PC-9 (cell line): ENCODE measurements at regions not wholly inside any gene's neighbourhood (a gene's known extent, or its start where the extent isn't known, plus 50 kb on each side); places are given as distances from the start of the nearest gene placed in this dataset.

Experiments used
- BruUV-seq: library from RNA; stranded (reverse); fragments of 400-500 nt; replicated peaks from 2 replicates; lab custom pipeline; 2021; lab: Mats Ljungman, UMichigan
- CTCF ChIA-PET: fragments of 300-600 bp; sonication (Branson Sonifier 250); formaldehyde crosslinking; loops from one replicate; lab custom pipeline; 2022; ENCODE audit warnings: antibody characterized with exemption; lab: Charles Lee
- POLR2A ChIA-PET: fragments of 300-600 bp; sonication (Branson Sonifier 250); formaldehyde crosslinking; loops from one replicate; lab custom pipeline; 2022; ENCODE audit warnings: antibody characterized with exemption; ENCODE audit not compliant: unreplicated experiment; lab: Charles Lee
- DNase-seq, 2 experiments: peaks; one replicate each; pipeline versions ENCODE4 v3.0.0 to v3.0.0-alpha.2; 2015 to 2022; ENCODE audit warnings: mixed read lengths in 1 of 2
- H2AFZ ChIP-seq: fragments of 200-600 bp; sonication (generic); 2 replicates; pipeline ENCODE4 v1.8.1; 2017; ENCODE audit warnings: antibody characterized with exemption
- H3F3A ChIP-seq: fragments of 200-600 bp; sonication (generic); 2 replicates; pipeline ENCODE4 v1.8.1; 2017; ENCODE audit warnings: antibody characterized with exemption, mild to moderate bottlenecking, low read depth; ENCODE audit not compliant: insufficient read depth
- H3K27ac ChIP-seq: fragments of 200-600 bp; sonication (generic); 2 replicates; pipeline ENCODE4 v1.6.1; 2016; ENCODE audit warnings: mixed run types
- H3K27me3 ChIP-seq: fragments of 200-600 bp; sonication (generic); 2 replicates; pipeline ENCODE4 v1.6.1; 2016; ENCODE audit warnings: low read depth, mixed run types; ENCODE audit not compliant: insufficient read depth
- H3K36me3 ChIP-seq: fragments of 200-600 bp; sonication (generic); 2 replicates; pipeline ENCODE4 v1.6.1; 2016; ENCODE audit warnings: low read depth, mixed run types
- H3K4me1 ChIP-seq: fragments of 200-600 bp; sonication (generic); replicated peaks from 2 replicates; pipeline ENCODE4 v1.6.1; 2016; ENCODE audit warnings: mixed run types; ENCODE audit not compliant: insufficient read depth
- H3K4me2 ChIP-seq: fragments of 200-600 bp; sonication (generic); 2 replicates; pipeline ENCODE4 v1.6.1; 2017; ENCODE audit warnings: mixed run types
- H3K4me3 ChIP-seq: fragments of 200-600 bp; sonication (generic); 2 replicates; pipeline ENCODE4 v1.6.1; 2016; ENCODE audit warnings: mixed run types
- H3K79me2 ChIP-seq: fragments of 200-600 bp; sonication (generic); 2 replicates; pipeline ENCODE4 v1.6.1; 2017; ENCODE audit warnings: low read depth, mixed run types
- H3K9me2 ChIP-seq: fragments of 200-600 bp; sonication (generic); 2 replicates; pipeline ENCODE4 v1.8.1; 2017; ENCODE audit warnings: mild to moderate bottlenecking; ENCODE audit not compliant: insufficient read depth
- H3K9me3 ChIP-seq: fragments of 200-600 bp; sonication (generic); 2 replicates; pipeline ENCODE4 v1.8.1; 2016; ENCODE audit warnings: low read depth; ENCODE audit not compliant: insufficient read depth
- H4K20me1 ChIP-seq: fragments of 200-600 bp; sonication (generic); 2 replicates; pipeline ENCODE4 v1.8.1; 2017; ENCODE audit not compliant: insufficient read depth
- CTCF ChIP-seq: fragments of 200-600 bp; sonication (generic); conservative IDR thresholded peaks from 2 replicates; pipeline ENCODE4 v1.6.1; 2017; ENCODE audit warnings: mixed run types, antibody characterized with exemption, mild to moderate bottlenecking, moderate library complexity
- EZH2 ChIP-seq: fragments of 200-600 bp; sonication (generic); IDR thresholded peaks from 2 replicates; pipeline ENCODE4 v1.8.0; 2017; ENCODE audit warnings: antibody characterized with exemption, low read depth
- intact Hi-C: fragments of 100-400 bp; cut with micrococcal nuclease; formaldehyde crosslinking; loops from one replicate; pipeline ENCODE4 v1.10.0; 2022; ENCODE audit not compliant: unreplicated experiment

- TF ChIP-seq CTCF: no peak
- TF ChIP-seq EZH2: no peak
- no peaks in the 10 kb centered on the region for H3K36me3 ChIP-seq
- H3K4me1 ChIP-seq: peaks cover 20% of the 10 kb centered on the region
- no peak overlapping the region for H3K27ac ChIP-seq
- H3K27me3 ChIP-seq: no peaks in the 10 kb centered on the region
- no peaks in the 10 kb centered on the region for H3K9me3 ChIP-seq
- no TSS peak for BruUV-seq
- POLR2A ChIA-PET: interaction anchor here (0.6 kb wide), 1 partner anchor 30 kb away, joined by 4 read pairs; no protein-coding TSS in a partner anchor
- H2AFZ ChIP-seq: peak overlapping the region; percentile 58; the same call in 1 of the 2 replicates
- intact Hi-C loops: no loop called here
- H3K4me3 ChIP-seq: no peak overlapping the region
- H3K4me2 ChIP-seq: no peak overlapping the region
- no peaks in the 10 kb centered on the region for H4K20me1 ChIP-seq
- H3K79me2 ChIP-seq: no peaks in the 10 kb centered on the region
- H3K9me2 ChIP-seq: no peaks in the 10 kb centered on the region
- CTCF ChIA-PET: no interaction called here
- DNase-seq: no peak
- H3F3A ChIP-seq: no peaks in the 10 kb centered on the region
Observed at GRCh38 chr4:104749062-104749461, 254.4 kb upstream of the CXXC4 start.

GRCh38 chr4:104750008-104750407 lies 255.3 kb upstream of the CXXC4 start:
- Histone ChIP-seq H3K4me1 (peaks cover 20% of the 10 kb centered on the region), H3K4me2 (no peak overlapping the region), H3K27me3 (no peaks in the 10 kb centered on the region), H3K79me2 (no peaks in the 10 kb centered on the region), H3F3A (no peaks in the 10 kb centered on the region), H3K9me2 (no peaks in the 10 kb centered on the region), H3K4me3 (no peak overlapping the region), H3K9me3 (no peaks in the 10 kb centered on the region), H4K20me1 (no peaks in the 10 kb centered on the region), H2AFZ (no peak overlapping the region), H3K27ac (no peak overlapping the region), H3K36me3 (no peaks in the 10 kb centered on the region)
- no TSS peak for BruUV-seq
- DNase-seq: no peak
- CTCF ChIA-PET: no interaction called here
- POLR2A ChIA-PET: no interaction called here
- intact Hi-C loops: no loop called here
- TF ChIP-seq CTCF (no peak), EZH2 (no peak)

GRCh38 chr4:104751468-104751867 lies 256.8 kb upstream of the CXXC4 start:
- CTCF ChIA-PET: no interaction called here
- Histone ChIP-seq H3K9me2 (no peaks in the 10 kb centered on the region), H3F3A (no peaks in the 10 kb centered on the region), H3K27ac (no peak overlapping the region), H3K4me1 (peaks cover 20% of the 10 kb centered on the region), H3K9me3 (no peaks in the 10 kb centered on the region), H2AFZ (no peak overlapping the region), H3K79me2 (no peaks in the 10 kb centered on the region), H3K27me3 (no peaks in the 10 kb centered on the region), H3K36me3 (no peaks in the 10 kb centered on the region), H3K4me3 (no peak overlapping the region), H3K4me2 (no peak overlapping the region), H4K20me1 (no peaks in the 10 kb centered on the region)
- BruUV-seq: no TSS peak
- intact Hi-C loops: no loop called here
- no peak for DNase-seq
- POLR2A ChIA-PET: no interaction called here
- TF ChIP-seq EZH2 (no peak), CTCF (no peak)
